Neural cell (in vitro differentiated cells): ENCODE measurements at regions not wholly inside any gene's neighbourhood (a gene's known extent, or its start where the extent isn't known, plus 50 kb on each side); places are given as distances from the start of the nearest gene placed in this dataset.

Experiments used
- H2AFZ ChIP-seq: fragments of 200-600, 300-800 bp; sonication (generic), shearing (Covaris generic); 2 replicates; pipeline ENCODE4 v1.6.0; 2014; ENCODE audit warnings: low read depth, mild to moderate bottlenecking, antibody characterized with exemption, low read length, moderate library complexity
- H3F3A ChIP-seq: fragments of 200-600 bp; shearing (Covaris generic); 2 replicates; pipeline ENCODE4 v1.6.1; 2016; ENCODE audit warnings: mild to moderate bottlenecking, moderate library complexity, mixed read lengths, antibody characterized with exemption, low read length; ENCODE audit not compliant: insufficient read depth, poor library complexity, severe bottlenecking
- H3K27ac ChIP-seq: fragments of 200-600, 300-800 bp; sonication (generic), shearing (Covaris generic); 2 replicates; pipeline ENCODE4 v1.5.1; 2014; ENCODE audit warnings: mild to moderate bottlenecking, low read length, moderate library complexity
- H3K27me3 ChIP-seq: fragments of 300-800, 200-600 bp; sonication (generic), shearing (Covaris generic); 2 replicates; pipeline ENCODE4 v1.6.0; 2014; ENCODE audit warnings: mild to moderate bottlenecking, low read depth, low read length, moderate library complexity; ENCODE audit not compliant: insufficient read depth
- H3K36me3 ChIP-seq: fragments of 300-800, 200-600 bp; sonication (generic), shearing (Covaris generic); 2 replicates; pipeline ENCODE4 v1.5.1; 2014; ENCODE audit warnings: mild to moderate bottlenecking, antibody characterized with exemption, low read length, moderate library complexity; ENCODE audit not compliant: insufficient read depth
- H3K4me2 ChIP-seq: fragments of 300-800, 200-600 bp; sonication (generic), shearing (Covaris generic); 2 replicates; pipeline ENCODE4 v1.6.0; 2014; ENCODE audit warnings: mild to moderate bottlenecking, low read length
- H3K4me3 ChIP-seq: fragments of 300-800, 200-600 bp; sonication (generic), shearing (Covaris generic); 2 replicates; pipeline ENCODE4 v1.5.1; 2014; ENCODE audit warnings: mild to moderate bottlenecking, low read length, moderate library complexity
- H3K79me2 ChIP-seq: fragments of 200-600 bp; shearing (Covaris generic); replicated peaks from 2 replicates; pipeline ENCODE4 v1.6.0; 2014; ENCODE audit warnings: mild to moderate bottlenecking, low read length, moderate library complexity; ENCODE audit not compliant: insufficient read depth
- H3K9ac ChIP-seq: fragments of 300-800, 200-600 bp; sonication (generic), shearing (Covaris generic); 2 replicates; pipeline ENCODE4 v1.6.1; 2016; ENCODE audit warnings: mild to moderate bottlenecking, low read length, mixed read lengths
- H3K9me2 ChIP-seq: fragments of 200-600 bp; shearing (Covaris generic); 2 replicates; pipeline ENCODE4 v1.6.1; 2016; ENCODE audit warnings: mild to moderate bottlenecking, low read length, mixed read lengths; ENCODE audit not compliant: insufficient read depth
- H3K9me3 ChIP-seq: fragments of 200-600, 300-800 bp; sonication (generic), shearing (Covaris generic); 2 replicates; pipeline ENCODE4 v1.6.1; 2016; ENCODE audit warnings: mild to moderate bottlenecking, mixed run types, low read length, moderate library complexity, mixed read lengths
- H4K20me1 ChIP-seq: fragments of 200-600 bp; shearing (Covaris generic); 2 replicates; pipeline ENCODE4 v1.6.1; 2016; ENCODE audit warnings: mild to moderate bottlenecking, mixed run types; ENCODE audit not compliant: insufficient read depth
- EP300 ChIP-seq: fragments of 450-650 bp; conservative IDR thresholded peaks from 2 replicates; pipeline ENCODE4 v1.6.1; 2014; ENCODE audit warnings: antibody characterized with exemption, mild to moderate bottlenecking, moderate library complexity; ENCODE audit not compliant: poor library complexity, severe bottlenecking
- EZH2 ChIP-seq: fragments of 200-600, 300-800 bp; shearing (Covaris generic), sonication (generic); IDR thresholded peaks from 2 replicates; pipeline ENCODE4 v1.6.1; 2014; ENCODE audit warnings: antibody characterized with exemption, low read length, borderline replicate concordance, mild to moderate bottlenecking; ENCODE audit not compliant: insufficient read depth, poor library complexity, severe bottlenecking
- MXI1 ChIP-seq: fragments of 450-650 bp; conservative IDR thresholded peaks from 2 replicates; pipeline ENCODE4 v1.6.1; 2014; ENCODE audit warnings: antibody characterized with exemption, mild to moderate bottlenecking; ENCODE audit not compliant: poor library complexity, severe bottlenecking
- POLR2AphosphoS5 ChIP-seq: IDR thresholded peaks from 2 replicates; pipeline ENCODE4 v1.6.1; 2012
- RAD21 ChIP-seq: fragments of 450-650 bp; conservative IDR thresholded peaks from 2 replicates; pipeline ENCODE4 v1.6.1; 2014; ENCODE audit warnings: antibody characterized with exemption, mild to moderate bottlenecking, moderate library complexity
- SMC3 ChIP-seq: fragments of 450-650 bp; conservative IDR thresholded peaks from 2 replicates; pipeline ENCODE4 v1.6.1; 2014; ENCODE audit warnings: antibody characterized with exemption, mild to moderate bottlenecking, moderate library complexity; ENCODE audit not compliant: poor library complexity
- TAF1 ChIP-seq: IDR thresholded peaks from 2 replicates; pipeline ENCODE4 v1.6.1; 2012; ENCODE audit warnings: low read depth
- TF ChIP-seq, protein P1 (sequence below): fragments of 450-650 bp; IDR thresholded peaks from 2 replicates; pipeline ENCODE4 v1.5.1; 2014; ENCODE audit warnings: antibody characterized with exemption, mild to moderate bottlenecking, moderate library complexity; ENCODE audit not compliant: poor library complexity, severe bottlenecking
- TF ChIP-seq, protein P2 (sequence below): IDR thresholded peaks from 2 replicates; pipeline ENCODE4 v1.6.1; 2012; ENCODE audit warnings: borderline replicate concordance

DNA sequence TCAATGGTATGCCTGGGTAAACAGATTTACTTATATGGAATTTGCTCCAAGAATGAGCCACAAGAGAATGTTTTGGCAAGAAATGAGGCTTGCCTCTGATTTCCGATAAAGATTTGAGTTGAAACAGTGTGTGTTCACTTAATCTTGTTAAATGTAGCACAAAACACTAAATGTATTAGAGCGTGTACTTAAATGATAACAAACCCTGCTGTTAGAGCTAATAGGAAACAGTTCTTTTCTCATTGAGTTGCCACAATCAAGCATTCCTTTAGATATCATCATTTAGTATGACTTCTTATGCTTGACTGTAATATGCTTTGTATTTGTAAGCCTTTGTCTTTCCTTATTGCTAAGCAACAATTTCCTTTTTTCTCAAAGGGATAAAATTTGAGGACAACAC, 353.6 kb upstream of the ZNF717 start:
- Histone ChIP-seq H3K27me3 (no peaks in the 10 kb centered on the region), H4K20me1 (no peaks in the 10 kb centered on the region), H3K4me2 (no peak overlapping the region), H3K79me2 (no peaks in the 10 kb centered on the region), H3K9me3 (no peaks in the 10 kb centered on the region), H2AFZ (no peak overlapping the region), H3K36me3 (no peaks in the 10 kb centered on the region), H3K4me3 (no peak overlapping the region), H3K9me2 (no peaks in the 10 kb centered on the region), H3F3A (no peaks in the 10 kb centered on the region), H3K9ac (no peak overlapping the region), H3K27ac (no peak overlapping the region)
- TF ChIP-seq TAF1 (no peak), POLR2AphosphoS5 (no peak), SMC3 (no peak)

DNA sequence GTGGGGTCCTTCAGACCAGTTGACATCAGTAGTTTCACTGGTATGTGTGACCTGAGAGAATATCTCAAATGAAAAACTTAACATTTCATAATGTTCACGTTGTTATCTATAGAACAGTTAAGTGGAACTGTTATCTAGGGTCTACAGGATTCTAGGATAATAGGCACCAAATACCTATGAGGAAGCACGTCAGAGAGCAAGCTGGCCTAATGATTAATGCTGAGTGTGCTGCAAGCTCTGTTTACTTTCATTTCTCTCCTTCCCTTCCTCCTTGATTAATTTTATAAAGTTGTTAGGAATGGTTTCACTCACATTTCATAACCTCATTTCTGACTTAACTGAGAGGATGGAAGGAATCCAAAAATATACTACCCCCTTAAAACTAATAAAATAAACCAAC, 362.5 kb upstream of the ZNF717 start:
- Histone ChIP-seq H3K27me3 (no peaks in the 10 kb centered on the region), H4K20me1 (no peaks in the 10 kb centered on the region), H3K4me3 (no peak overlapping the region), H3F3A (no peaks in the 10 kb centered on the region), H3K27ac (no peak overlapping the region), H3K9me3 (no peaks in the 10 kb centered on the region), H2AFZ (no peak overlapping the region), H3K4me2 (no peak overlapping the region), H3K9me2 (no peaks in the 10 kb centered on the region), H3K36me3 (no peaks in the 10 kb centered on the region), H3K9ac (no peak overlapping the region), H3K79me2 (no peaks in the 10 kb centered on the region)
- TF ChIP-seq, protein P1, sequence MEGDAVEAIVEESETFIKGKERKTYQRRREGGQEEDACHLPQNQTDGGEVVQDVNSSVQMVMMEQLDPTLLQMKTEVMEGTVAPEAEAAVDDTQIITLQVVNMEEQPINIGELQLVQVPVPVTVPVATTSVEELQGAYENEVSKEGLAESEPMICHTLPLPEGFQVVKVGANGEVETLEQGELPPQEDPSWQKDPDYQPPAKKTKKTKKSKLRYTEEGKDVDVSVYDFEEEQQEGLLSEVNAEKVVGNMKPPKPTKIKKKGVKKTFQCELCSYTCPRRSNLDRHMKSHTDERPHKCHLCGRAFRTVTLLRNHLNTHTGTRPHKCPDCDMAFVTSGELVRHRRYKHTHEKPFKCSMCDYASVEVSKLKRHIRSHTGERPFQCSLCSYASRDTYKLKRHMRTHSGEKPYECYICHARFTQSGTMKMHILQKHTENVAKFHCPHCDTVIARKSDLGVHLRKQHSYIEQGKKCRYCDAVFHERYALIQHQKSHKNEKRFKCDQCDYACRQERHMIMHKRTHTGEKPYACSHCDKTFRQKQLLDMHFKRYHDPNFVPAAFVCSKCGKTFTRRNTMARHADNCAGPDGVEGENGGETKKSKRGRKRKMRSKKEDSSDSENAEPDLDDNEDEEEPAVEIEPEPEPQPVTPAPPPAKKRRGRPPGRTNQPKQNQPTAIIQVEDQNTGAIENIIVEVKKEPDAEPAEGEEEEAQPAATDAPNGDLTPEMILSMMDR, result no peak
- TF ChIP-seq TAF1 (no peak), SMC3 (no peak), EZH2 (no peak), POLR2AphosphoS5 (no peak), EP300 (no peak), MXI1 (no peak)

- TF ChIP-seq, protein P2, sequence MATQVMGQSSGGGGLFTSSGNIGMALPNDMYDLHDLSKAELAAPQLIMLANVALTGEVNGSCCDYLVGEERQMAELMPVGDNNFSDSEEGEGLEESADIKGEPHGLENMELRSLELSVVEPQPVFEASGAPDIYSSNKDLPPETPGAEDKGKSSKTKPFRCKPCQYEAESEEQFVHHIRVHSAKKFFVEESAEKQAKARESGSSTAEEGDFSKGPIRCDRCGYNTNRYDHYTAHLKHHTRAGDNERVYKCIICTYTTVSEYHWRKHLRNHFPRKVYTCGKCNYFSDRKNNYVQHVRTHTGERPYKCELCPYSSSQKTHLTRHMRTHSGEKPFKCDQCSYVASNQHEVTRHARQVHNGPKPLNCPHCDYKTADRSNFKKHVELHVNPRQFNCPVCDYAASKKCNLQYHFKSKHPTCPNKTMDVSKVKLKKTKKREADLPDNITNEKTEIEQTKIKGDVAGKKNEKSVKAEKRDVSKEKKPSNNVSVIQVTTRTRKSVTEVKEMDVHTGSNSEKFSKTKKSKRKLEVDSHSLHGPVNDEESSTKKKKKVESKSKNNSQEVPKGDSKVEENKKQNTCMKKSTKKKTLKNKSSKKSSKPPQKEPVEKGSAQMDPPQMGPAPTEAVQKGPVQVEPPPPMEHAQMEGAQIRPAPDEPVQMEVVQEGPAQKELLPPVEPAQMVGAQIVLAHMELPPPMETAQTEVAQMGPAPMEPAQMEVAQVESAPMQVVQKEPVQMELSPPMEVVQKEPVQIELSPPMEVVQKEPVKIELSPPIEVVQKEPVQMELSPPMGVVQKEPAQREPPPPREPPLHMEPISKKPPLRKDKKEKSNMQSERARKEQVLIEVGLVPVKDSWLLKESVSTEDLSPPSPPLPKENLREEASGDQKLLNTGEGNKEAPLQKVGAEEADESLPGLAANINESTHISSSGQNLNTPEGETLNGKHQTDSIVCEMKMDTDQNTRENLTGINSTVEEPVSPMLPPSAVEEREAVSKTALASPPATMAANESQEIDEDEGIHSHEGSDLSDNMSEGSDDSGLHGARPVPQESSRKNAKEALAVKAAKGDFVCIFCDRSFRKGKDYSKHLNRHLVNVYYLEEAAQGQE, result no peak
- TF ChIP-seq TAF1, result no peak
- TF ChIP-seq MXI1, result no peak
- no peak for TF ChIP-seq EP300
- TF ChIP-seq EZH2, result no peak
- TF ChIP-seq SMC3, result no peak
- TF ChIP-seq, protein P1, result no peak
- no peak for TF ChIP-seq POLR2AphosphoS5
- no peak for TF ChIP-seq RAD21
- H3K36me3 ChIP-seq, result no peaks in the 10 kb centered on the region
- H3K9me2 ChIP-seq, result no peaks in the 10 kb centered on the region
- no peaks in the 10 kb centered on the region for H3K9me3 ChIP-seq
- H3K4me2 ChIP-seq, result no peak overlapping the region
- H3K4me3 ChIP-seq, result no peak overlapping the region
- H3K79me2 ChIP-seq, result no peaks in the 10 kb centered on the region
- no peaks in the 10 kb centered on the region for H3K27me3 ChIP-seq
- no peak overlapping the region for H3K9ac ChIP-seq
- no peak overlapping the region for H2AFZ ChIP-seq
- H4K20me1 ChIP-seq, result no peaks in the 10 kb centered on the region
- H3F3A ChIP-seq, result no peaks in the 10 kb centered on the region
- no peak overlapping the region for H3K27ac ChIP-seq
These were observed 366.7 kb upstream of the ZNF717 start for GRCh38 chr3:76152028-76152427.
